ENCODE measurements at regions not wholly inside any gene's neighbourhood (a gene's known extent, or its start where the extent isn't known, plus 50 kb on each side); places are given as distances from the start of the nearest gene placed in this dataset.

- POLR2A ChIA-PET, result no interaction called here
- CTCF ChIA-PET, result interaction anchor here (1.2 kb wide), 1 partner anchor 19 kb away, joined by 3 read pairs; no protein-coding TSS in a partner anchor
- no peak for DNase-seq (ENCODE audit: extremely low spot score)
- TF ChIP-seq, protein P1, sequence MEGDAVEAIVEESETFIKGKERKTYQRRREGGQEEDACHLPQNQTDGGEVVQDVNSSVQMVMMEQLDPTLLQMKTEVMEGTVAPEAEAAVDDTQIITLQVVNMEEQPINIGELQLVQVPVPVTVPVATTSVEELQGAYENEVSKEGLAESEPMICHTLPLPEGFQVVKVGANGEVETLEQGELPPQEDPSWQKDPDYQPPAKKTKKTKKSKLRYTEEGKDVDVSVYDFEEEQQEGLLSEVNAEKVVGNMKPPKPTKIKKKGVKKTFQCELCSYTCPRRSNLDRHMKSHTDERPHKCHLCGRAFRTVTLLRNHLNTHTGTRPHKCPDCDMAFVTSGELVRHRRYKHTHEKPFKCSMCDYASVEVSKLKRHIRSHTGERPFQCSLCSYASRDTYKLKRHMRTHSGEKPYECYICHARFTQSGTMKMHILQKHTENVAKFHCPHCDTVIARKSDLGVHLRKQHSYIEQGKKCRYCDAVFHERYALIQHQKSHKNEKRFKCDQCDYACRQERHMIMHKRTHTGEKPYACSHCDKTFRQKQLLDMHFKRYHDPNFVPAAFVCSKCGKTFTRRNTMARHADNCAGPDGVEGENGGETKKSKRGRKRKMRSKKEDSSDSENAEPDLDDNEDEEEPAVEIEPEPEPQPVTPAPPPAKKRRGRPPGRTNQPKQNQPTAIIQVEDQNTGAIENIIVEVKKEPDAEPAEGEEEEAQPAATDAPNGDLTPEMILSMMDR (IDR thresholded peaks at IDR 0.05; ENCODE audit: control extremely low read depth, extremely low read depth, low read depth, missing control alignments), result no peak
Observed at GRCh38 chr6:139690007-139690406, 315.6 kb upstream of the CITED2 start.

- DNase-seq (ENCODE audit: extremely low spot score), result no peak
- ChIA-PET CTCF (interaction anchor here (1.6 kb wide), 1 partner anchor 29 kb away, joined by 3 read pairs; no protein-coding TSS in a partner anchor), POLR2A (no interaction called here)
- TF ChIP-seq, protein P1 (IDR thresholded peaks at IDR 0.05; ENCODE audit: control extremely low read depth, extremely low read depth, low read depth, missing control alignments), result no peak
Observed at GRCh38 chr6:139687055-139687454, 312.6 kb upstream of the CITED2 start.

GRCh38 chr6:139686308-139686707 lies 311.9 kb upstream of the CITED2 start:
- POLR2A ChIA-PET, result no interaction called here

DNA sequence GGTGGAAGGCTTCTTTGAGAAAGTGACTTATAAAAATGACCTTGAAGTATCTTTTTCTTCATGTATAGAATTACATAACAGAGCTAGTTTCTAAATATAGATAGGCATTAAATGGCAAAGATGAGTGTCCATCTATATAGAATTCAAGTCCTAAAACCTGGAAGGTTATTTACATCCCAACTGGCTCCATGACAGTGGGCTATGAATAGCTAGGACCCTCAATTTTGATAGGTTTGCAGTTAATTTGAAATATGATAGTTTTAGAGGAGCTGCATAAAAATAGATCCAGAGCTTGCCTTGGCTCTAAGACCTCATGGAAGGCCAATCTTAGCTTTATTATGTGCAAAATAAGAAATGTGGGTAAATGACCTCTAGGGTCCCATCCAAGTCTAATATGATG lies 310.6 kb upstream of the CITED2 start:
- POLR2A ChIA-PET, result no interaction called here
- CTCF ChIA-PET, result no interaction called here
- TF ChIP-seq, protein P1 (IDR thresholded peaks at IDR 0.05; ENCODE audit: control extremely low read depth, extremely low read depth, low read depth, missing control alignments), result no peak
- DNase-seq (ENCODE audit: extremely low spot score), result no peak

More at GRCh38 chr6:139686308-139686707, 311.9 kb upstream of the CITED2 start:
- TF ChIP-seq, protein P1 (IDR thresholded peaks at IDR 0.05; ENCODE audit: control extremely low read depth, extremely low read depth, low read depth, missing control alignments), result no peak
- CTCF ChIA-PET, result interaction anchor here (1.6 kb wide), 1 partner anchor 29 kb away, joined by 3 read pairs; no protein-coding TSS in a partner anchor
- DNase-seq (ENCODE audit: extremely low spot score), result no peak

DNA sequence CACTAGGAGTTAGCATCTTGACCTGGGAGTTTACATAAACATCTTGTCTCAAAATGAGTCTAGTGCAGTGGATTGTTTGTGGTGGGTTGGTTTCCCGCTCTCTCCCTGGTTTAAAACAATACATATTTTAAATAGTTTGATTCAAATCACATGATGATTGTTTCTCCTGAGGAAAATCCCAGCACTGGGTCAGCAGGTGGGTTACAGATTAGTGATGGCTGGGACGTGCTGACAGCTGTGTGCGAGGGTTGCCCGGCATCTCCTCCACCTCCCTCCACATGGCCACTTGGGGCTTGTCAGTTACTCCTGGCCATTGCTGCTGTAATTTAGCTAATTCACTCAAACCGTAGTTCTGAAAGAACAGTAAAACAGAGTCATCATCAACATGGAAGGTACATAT lies 306.4 kb upstream of the CITED2 start:
- POLR2A ChIA-PET, result no interaction called here
- TF ChIP-seq, protein P1 (IDR thresholded peaks at IDR 0.05; ENCODE audit: control extremely low read depth, extremely low read depth, low read depth, missing control alignments), result no peak
- no peak for DNase-seq (ENCODE audit: extremely low spot score)
- CTCF ChIA-PET, result no interaction called here

- ChIA-PET CTCF (no interaction called here), POLR2A (no interaction called here)
- DNase-seq (ENCODE audit: extremely low spot score), result no peak
- TF ChIP-seq, protein P1 (IDR thresholded peaks at IDR 0.05; ENCODE audit: control extremely low read depth, extremely low read depth, low read depth, missing control alignments), result no peak
Observed at GRCh38 chr6:139679516-139680179, 305.2 kb upstream of the CITED2 start.
